B cell (primary cell): ENCODE measurements at regions not wholly inside any gene's neighbourhood (a gene's known extent, or its start where the extent isn't known, plus 50 kb on each side); places are given as distances from the start of the nearest gene placed in this dataset.

ENCODE experiments used
- ATAC-seq: fragments of 200-7000 bp; cut with Tn5 transposase; one replicate; pipeline ENCODE4 v1.10.0; 2021; ENCODE audit warnings: low read depth, mild to moderate bottlenecking, moderate number of reproducible peaks, moderate library complexity
- CTCF ChIA-PET: fragments of 350-600 bp; sonication (Branson Sonifier 250); formaldehyde crosslinking; loops from one replicate; lab custom pipeline; 2021; ENCODE audit warnings: antibody characterized with exemption, inconsistent platforms; lab: Charles Lee
- POLR2A ChIA-PET: fragments of 350-600 bp; sonication (Branson Sonifier 250); formaldehyde crosslinking; loops from one replicate; lab custom pipeline; 2021; ENCODE audit warnings: antibody characterized with exemption; lab: Charles Lee
- DNase-seq: peaks from one replicate; pipeline ENCODE4 v3.0.0; 2013
- H2AFZ ChIP-seq: 2 replicates; pipeline ENCODE4 v1.6.1; 2012; ENCODE audit warnings: mild to moderate bottlenecking, low read depth, low read length; ENCODE audit not compliant: insufficient read depth, poor library complexity, severe bottlenecking
- H3K27ac ChIP-seq, 2 donors: 1 replicate in 1 of 2; 2 replicates in 1 of 2; pipeline ENCODE4 v1.5.1; 2012 to 2013; ENCODE audit warnings: low read length in 2 of 2, mild to moderate bottlenecking in 2 of 2, moderate library complexity in 1 of 2
- H3K27me3 ChIP-seq, 4 experiments: fragments of 200-600 bp in 1 of 4; sonication (generic) in 1 of 4; replicated peaks in 1 of 4; 1 replicate in 2 of 4; 2 replicates in 2 of 4; pipeline versions ENCODE4 v1.6.1 to v1.7.0; 2013 to 2016; ENCODE audit warnings: low read length in 3 of 4, mild to moderate bottlenecking in 2 of 4, mixed read lengths in 1 of 4, moderate library complexity in 1 of 4; ENCODE audit not compliant: insufficient read depth in 4 of 4, control insufficient read depth in 3 of 4; ENCODE audit errors: control extremely low read depth in 1 of 4
- H3K36me3 ChIP-seq, 2 experiments: replicated peaks in 1 of 2; 1 replicate in 1 of 2; 2 replicates in 1 of 2; pipeline versions ENCODE4 v1.6.1 to v1.7.1; 2013; ENCODE audit warnings: low read length in 1 of 2; ENCODE audit not compliant: insufficient read depth in 2 of 2, control insufficient read depth in 1 of 2; ENCODE audit errors: control extremely low read depth in 1 of 2, extremely low read depth in 1 of 2
- H3K4me1 ChIP-seq, 2 donors: fragments of 200-600 bp in 1 of 2; sonication (generic) in 1 of 2; 1 replicate in 1 of 2; 2 replicates in 1 of 2; pipeline versions ENCODE4 v1.5.1 to v1.6.1; 2013 to 2017; ENCODE audit warnings: low read length in 2 of 2; ENCODE audit not compliant: control insufficient read depth in 2 of 2, insufficient read depth in 2 of 2
- H3K4me2 ChIP-seq: replicated peaks from 2 replicates; pipeline ENCODE3; 2012; ENCODE audit warnings: mild to moderate bottlenecking, low read depth, low read length; ENCODE audit not compliant: poor library complexity, severe bottlenecking
- H3K4me3 ChIP-seq, 5 experiments: fragments of 200-600 bp in 1 of 5; sonication (generic) in 1 of 5; 1 replicate in 3 of 5; 2 replicates in 2 of 5; pipeline versions ENCODE4 v1.5.1 to v1.7.0; 2011 to 2016; ENCODE audit warnings: low read length in 4 of 5, mild to moderate bottlenecking in 4 of 5, low read depth in 2 of 5, control low read depth in 1 of 5, moderate library complexity in 1 of 5; ENCODE audit not compliant: insufficient read depth in 1 of 5; ENCODE audit errors: control extremely low read depth in 1 of 5, extremely low read depth in 1 of 5
- H3K79me2 ChIP-seq: fragments of 200-600 bp; sonication (generic); one replicate; pipeline ENCODE4 v1.6.0; 2016; ENCODE audit warnings: low read length; ENCODE audit not compliant: control insufficient read depth, insufficient read depth
- H3K9ac ChIP-seq: fragments of 200-600 bp; sonication (generic); 2 replicates; pipeline ENCODE4 v1.6.1; 2017; ENCODE audit warnings: mild to moderate bottlenecking, low read length, moderate library complexity
- H3K9me3 ChIP-seq, 3 donors: one replicate each; pipeline versions ENCODE4 v1.6.1 to v1.7.1; 2013; ENCODE audit warnings: low read length in 2 of 3; ENCODE audit not compliant: control insufficient read depth in 2 of 3, insufficient read depth in 1 of 3; ENCODE audit errors: control extremely low read depth in 1 of 3
- H4K20me1 ChIP-seq: 2 replicates; pipeline ENCODE4 v1.6.0; 2012; ENCODE audit warnings: mild to moderate bottlenecking, low read length; ENCODE audit not compliant: insufficient read depth, control insufficient read depth, poor library complexity, severe bottlenecking
- H3K27ac Mint-ChIP-seq: one replicate; pipeline ENCODE4 v1.8.0; 2021; ENCODE audit warnings: mixed read lengths
- H3K27me3 Mint-ChIP-seq: one replicate; pipeline ENCODE4 v1.8.0; 2021; ENCODE audit warnings: mixed read lengths
- H3K4me1 Mint-ChIP-seq: one replicate; pipeline ENCODE4 v1.8.0; 2021; ENCODE audit warnings: mixed read lengths
- H3K4me3 Mint-ChIP-seq: one replicate; pipeline ENCODE4 v1.8.0; 2021; ENCODE audit warnings: mixed read lengths
- H3K9me3 Mint-ChIP-seq: one replicate; pipeline ENCODE4 v1.8.0; 2022; ENCODE audit warnings: mixed read lengths; ENCODE audit not compliant: insufficient read depth
- EZH2 ChIP-seq: IDR thresholded peaks from 2 replicates; pipeline ENCODE4 v1.6.1; 2012; ENCODE audit warnings: borderline replicate concordance, low read depth, mild to moderate bottlenecking, moderate library complexity, low read length; ENCODE audit not compliant: insufficient read depth, poor library complexity, severe bottlenecking
- WGBS: methylation state at CpG from one replicate; pipeline ENCODE4 v1.1.5; 2013; ENCODE audit warnings: missing lambda C conversion rate; ENCODE audit not compliant: insufficient coverage; 5-methylcytosine and 5-hydroxymethylcytosine counted together
- intact Hi-C: fragments of 100-400 bp; cut with micrococcal nuclease; formaldehyde crosslinking; loops from one replicate; pipeline ENCODE4 v1.10.0; 2022
- TF ChIP-seq, protein P1 (sequence below): fragments of 200-600 bp; IDR thresholded peaks from one replicate; pipeline ENCODE4 v1.8.0; 2022; ENCODE audit warnings: antibody characterized with exemption, mild to moderate bottlenecking

GRCh38 chr9:100927763-100928162 is 100.8 kb upstream of the PLPPR1 start:
- Histone ChIP-seq H3K27me3 (no peaks in the 10 kb centered on the region), H3K4me2 (no peak overlapping the region), H3K9me3 (no peaks in the 10 kb centered on the region), H2AFZ (no peak overlapping the region), H3K27ac (no peak overlapping the region), H3K9ac (no peak overlapping the region), H4K20me1 (no peaks in the 10 kb centered on the region), H3K79me2 (no peaks in the 10 kb centered on the region), H3K36me3 (no peaks in the 10 kb centered on the region), H3K4me3 (no peak overlapping the region), H3K4me1 (no peaks in the 10 kb centered on the region)
- POLR2A ChIA-PET, result no interaction called here
- Mint-ChIP-seq H3K9me3 (peaks cover 1% of the 10 kb centered on the region), H3K4me1 (no peaks in the 10 kb centered on the region), H3K4me3 (no peak overlapping the region), H3K27me3 (no peaks in the 10 kb centered on the region), H3K27ac (no peak overlapping the region)
- CTCF ChIA-PET, result no interaction called here
- no peak for TF ChIP-seq EZH2
- TF ChIP-seq, protein P1, sequence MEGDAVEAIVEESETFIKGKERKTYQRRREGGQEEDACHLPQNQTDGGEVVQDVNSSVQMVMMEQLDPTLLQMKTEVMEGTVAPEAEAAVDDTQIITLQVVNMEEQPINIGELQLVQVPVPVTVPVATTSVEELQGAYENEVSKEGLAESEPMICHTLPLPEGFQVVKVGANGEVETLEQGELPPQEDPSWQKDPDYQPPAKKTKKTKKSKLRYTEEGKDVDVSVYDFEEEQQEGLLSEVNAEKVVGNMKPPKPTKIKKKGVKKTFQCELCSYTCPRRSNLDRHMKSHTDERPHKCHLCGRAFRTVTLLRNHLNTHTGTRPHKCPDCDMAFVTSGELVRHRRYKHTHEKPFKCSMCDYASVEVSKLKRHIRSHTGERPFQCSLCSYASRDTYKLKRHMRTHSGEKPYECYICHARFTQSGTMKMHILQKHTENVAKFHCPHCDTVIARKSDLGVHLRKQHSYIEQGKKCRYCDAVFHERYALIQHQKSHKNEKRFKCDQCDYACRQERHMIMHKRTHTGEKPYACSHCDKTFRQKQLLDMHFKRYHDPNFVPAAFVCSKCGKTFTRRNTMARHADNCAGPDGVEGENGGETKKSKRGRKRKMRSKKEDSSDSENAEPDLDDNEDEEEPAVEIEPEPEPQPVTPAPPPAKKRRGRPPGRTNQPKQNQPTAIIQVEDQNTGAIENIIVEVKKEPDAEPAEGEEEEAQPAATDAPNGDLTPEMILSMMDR, result no peak
- no peak for ATAC-seq
- no CpG with 5 or more reads among the region's 2 CpGs for WGBS
- DNase-seq, result no peak
- intact Hi-C loops, result no loop called here

DNA sequence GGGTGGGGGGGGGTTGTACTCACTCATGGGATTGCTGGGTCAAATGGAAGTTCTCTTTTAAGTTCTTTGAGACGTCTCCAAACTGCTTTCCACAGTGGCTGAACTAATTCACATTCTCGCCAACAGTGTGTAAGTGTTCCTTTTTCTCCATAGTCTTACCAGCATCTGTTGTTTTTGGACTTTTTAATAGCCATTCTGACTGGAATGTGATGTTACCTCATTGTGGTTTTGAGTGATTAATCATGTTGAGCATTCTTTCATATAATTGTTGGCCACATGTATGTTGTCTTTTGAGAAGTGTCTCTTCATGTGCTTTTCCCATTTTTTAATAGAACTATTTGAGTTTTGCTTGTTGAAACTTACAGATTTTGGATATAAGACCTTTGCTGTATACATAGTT is 94.9 kb upstream of the PLPPR1 start:
- no peak for TF ChIP-seq EZH2
- TF ChIP-seq, protein P1, result no peak
- Histone ChIP-seq H3K4me3 (no peak overlapping the region), H3K36me3 (no peaks in the 10 kb centered on the region), H3K27me3 (no peaks in the 10 kb centered on the region), H3K4me1 (no peaks in the 10 kb centered on the region), H3K9me3 (peaks cover 0 to 11% (median 0%) of the 10 kb centered on the region in 3 donors), H3K27ac (no peak overlapping the region), H3K79me2 (no peaks in the 10 kb centered on the region), H4K20me1 (no peaks in the 10 kb centered on the region), H2AFZ (no peak overlapping the region), H3K4me2 (no peak overlapping the region), H3K9ac (no peak overlapping the region)
- Mint-ChIP-seq H3K4me1 (no peaks in the 10 kb centered on the region), H3K4me3 (no peak overlapping the region), H3K27ac (no peak overlapping the region), H3K9me3 (peaks cover 5% of the 10 kb centered on the region), H3K27me3 (no peaks in the 10 kb centered on the region)
- intact Hi-C loops, result no loop called here
- ChIA-PET CTCF (no interaction called here), POLR2A (no interaction called here)
- WGBS, result 100% methylated on average over 1 of the region's 2 CpGs
- ATAC-seq, result no peak
- no peak for DNase-seq
